Testis (tissue), 2 donors: ENCODE measurements at regions not wholly inside any gene's neighbourhood (a gene's known extent, or its start where the extent isn't known, plus 50 kb on each side); places are given as distances from the start of the nearest gene placed in this dataset.

Experiments used
- DNase-seq: peaks from one replicate; pipeline ENCODE4 v3.0.0-alpha.2; 2019
- H3K27ac ChIP-seq, 2 donors: fragments of 200-600 bp; sonication (generic); one replicate each; pipeline ENCODE4 v1.5.1; 2019
- H3K27me3 ChIP-seq: fragments of 200-600 bp; sonication (generic); one replicate; pipeline ENCODE4 v1.5.1; 2019
- H3K36me3 ChIP-seq: fragments of 200-600 bp; sonication (generic); one replicate; pipeline ENCODE4 v1.5.1; 2017; ENCODE audit warnings: low read depth; ENCODE audit errors: missing control alignments
- H3K4me1 ChIP-seq: fragments of 200-600 bp; sonication (generic); one replicate; pipeline ENCODE4 v1.5.1; 2019
- H3K4me3 ChIP-seq, 2 donors: fragments of 200-600 bp; sonication (generic); one replicate each; pipeline ENCODE4 v1.5.1; 2017 to 2019
- H3K9me3 ChIP-seq: fragments of 200-600 bp; sonication (generic); one replicate; pipeline ENCODE4 v1.5.1; 2017
- CTCF ChIP-seq, 3 experiments: fragments of 450-650 bp in 2 of 3; fragments of 200-600 bp in 1 of 3; sonication (generic) in 1 of 3; IDR thresholded peaks; one replicate each; pipeline ENCODE4 v1.5.1; 2016 to 2019; ENCODE audit warnings: antibody characterized with exemption in 3 of 3, mild to moderate bottlenecking in 2 of 3, moderate library complexity in 1 of 3
- POLR2A ChIP-seq: fragments of 450-650 bp; IDR thresholded peaks from one replicate; pipeline ENCODE4 v1.6.1; 2017; ENCODE audit warnings: antibody characterized with exemption, mild to moderate bottlenecking, moderate library complexity
- WGBS, 2 donors: methylation state at CpG; one replicate each; pipeline ENCODE4 v1.1.5; 2018; 5-methylcytosine and 5-hydroxymethylcytosine counted together
- intact Hi-C: fragments of 100-400 bp; cut with DNase I; formaldehyde crosslinking; loops from one replicate; pipeline ENCODE4 v1.15.1; 2023; ENCODE audit warnings: low total_unique reads

GRCh38 chr7:115734641-115735040 lies 295.9 kb downstream of the TFEC start:
- H3K9me3 ChIP-seq: no peaks in the 10 kb centered on the region
- no peak for TF ChIP-seq CTCF (IDR thresholded peaks at IDR 0.05)
- no peak for TF ChIP-seq POLR2A
- H3K27ac ChIP-seq: no peak overlapping the region
- 84 to 91% methylated on average over 3 of the region's 3 CpGs for WGBS, 2 donors
- intact Hi-C loops: no loop called here
- no peaks in the 10 kb centered on the region for H3K36me3 ChIP-seq
- H3K4me3 ChIP-seq: no peak overlapping the region
- no peak for DNase-seq
- H3K27me3 ChIP-seq: no peaks in the 10 kb centered on the region
- H3K4me1 ChIP-seq: no peaks in the 10 kb centered on the region

GRCh38 chr7:115731796-115732471 lies 298.6 kb downstream of the TFEC start:
- TF ChIP-seq CTCF (IDR thresholded peaks at IDR 0.05) (no peak), POLR2A (no peak)
- H3K27ac ChIP-seq: no peak overlapping the region
- no peaks in the 10 kb centered on the region for H3K36me3 ChIP-seq
- intact Hi-C loops: no loop called here
- H3K27me3 ChIP-seq: no peaks in the 10 kb centered on the region
- no peaks in the 10 kb centered on the region for H3K9me3 ChIP-seq
- DNase-seq: no peak
- 78 to 83% methylated on average over 4 of the region's 4 CpGs for WGBS, 2 donors
- H3K4me3 ChIP-seq: no peak overlapping the region
- no peaks in the 10 kb centered on the region for H3K4me1 ChIP-seq

- Histone ChIP-seq H3K4me3 (no peak overlapping the region), H3K4me1 (no peaks in the 10 kb centered on the region), H3K27me3 (no peaks in the 10 kb centered on the region), H3K27ac (no peak overlapping the region), H3K9me3 (no peaks in the 10 kb centered on the region), H3K36me3 (no peaks in the 10 kb centered on the region)
- no peak for DNase-seq
- TF ChIP-seq POLR2A: no peak
- TF ChIP-seq CTCF (IDR thresholded peaks at IDR 0.05): no peak
- 86 to 100% methylated on average over 2 of the region's 2 CpGs for WGBS, 2 donors
- intact Hi-C loops: no loop called here
These were observed 302.0 kb downstream of the TFEC start for GRCh38 chr7:115728518-115728917.

GRCh38 chr7:115724400-115725056 lies 306.0 kb downstream of the TFEC start:
- no peaks in the 10 kb centered on the region for H3K9me3 ChIP-seq
- H3K27ac ChIP-seq: no peak overlapping the region
- WGBS, 2 donors: 70 to 72% methylated on average over 3 of the region's 3 CpGs
- intact Hi-C loops: no loop called here
- no peaks in the 10 kb centered on the region for H3K27me3 ChIP-seq
- H3K4me1 ChIP-seq: no peaks in the 10 kb centered on the region
- no peak for TF ChIP-seq POLR2A
- TF ChIP-seq CTCF (IDR thresholded peaks at IDR 0.05): no peak
- DNase-seq: no peak
- H3K4me3 ChIP-seq: no peak overlapping the region
- H3K36me3 ChIP-seq: no peaks in the 10 kb centered on the region
